DND-41 (cell line): ENCODE measurements at regions not wholly inside any gene's neighbourhood (a gene's known extent, or its start where the extent isn't known, plus 50 kb on each side); places are given as distances from the start of the nearest gene placed in this dataset.

Source experiments
- ATAC-seq: fragments of 200-7000 bp; cut with Tn5 transposase; 3 replicates; pipeline ENCODE4 v1.9.1; 2021; ENCODE audit warnings: low read depth; ENCODE audit not compliant: insufficient read depth
- DNase-seq: peaks from one replicate; pipeline ENCODE4 v3.0.0-alpha.2; 2020
- H2AFZ ChIP-seq: 2 replicates; pipeline ENCODE4 v1.6.0; 2012; ENCODE audit warnings: low read depth, low read length
- H3K27ac ChIP-seq: 2 replicates; pipeline ENCODE4 v1.5.1; 2012; ENCODE audit warnings: low read length, inconsistent platforms
- H3K27me3 ChIP-seq: fragments of 200-600 bp; sonication (generic); 2 replicates; pipeline ENCODE4 v1.6.0; 2012; ENCODE audit warnings: low read length, mild to moderate bottlenecking, inconsistent platforms; ENCODE audit not compliant: insufficient read depth, poor library complexity
- H3K36me3 ChIP-seq: 2 replicates; pipeline ENCODE4 v1.5.1; 2012; ENCODE audit warnings: low read length, inconsistent platforms; ENCODE audit not compliant: insufficient read depth
- H3K4me1 ChIP-seq: 2 replicates; pipeline ENCODE4 v1.5.1; 2012; ENCODE audit warnings: mild to moderate bottlenecking, low read length; ENCODE audit not compliant: insufficient read depth
- H3K4me2 ChIP-seq: 2 replicates; pipeline ENCODE4 v1.6.0; 2012; ENCODE audit warnings: mild to moderate bottlenecking, moderate library complexity, low read length, inconsistent platforms; ENCODE audit not compliant: insufficient read depth
- H3K4me3 ChIP-seq, 2 experiments: fragments of 200-600 bp in 1 of 2; shearing (Covaris generic) in 1 of 2; 2 replicates each; pipeline ENCODE4 v1.5.1; 2012 to 2016; ENCODE audit warnings: inconsistent platforms in 2 of 2, low read length in 2 of 2, mild to moderate bottlenecking in 2 of 2, low read depth in 1 of 2, moderate library complexity in 1 of 2
- H3K79me2 ChIP-seq: 2 replicates; pipeline ENCODE4 v1.6.0; 2012; ENCODE audit warnings: low read length, inconsistent platforms; ENCODE audit not compliant: insufficient read depth
- H3K9ac ChIP-seq: 2 replicates; pipeline ENCODE4 v1.6.0; 2012; ENCODE audit warnings: low read depth, mild to moderate bottlenecking, inconsistent platforms, low read length, moderate library complexity
- H3K9me3 ChIP-seq: 2 replicates; pipeline ENCODE4 v1.5.1; 2012; ENCODE audit warnings: low read length, moderate library complexity, mild to moderate bottlenecking, inconsistent platforms; ENCODE audit not compliant: insufficient read depth, severe bottlenecking
- H4K20me1 ChIP-seq: 2 replicates; pipeline ENCODE4 v1.6.0; 2012; ENCODE audit warnings: low read length; ENCODE audit not compliant: insufficient read depth
- CTCF ChIP-seq: IDR thresholded peaks from 2 replicates; pipeline ENCODE4 v1.5.1; 2012; ENCODE audit warnings: borderline replicate concordance, low read length, moderate library complexity, mild to moderate bottlenecking; ENCODE audit not compliant: poor library complexity, severe bottlenecking; ENCODE audit errors: extremely low read depth
- EZH2 ChIP-seq: IDR thresholded peaks from 3 replicates; pipeline ENCODE4 v1.6.1; 2012; ENCODE audit warnings: borderline replicate concordance, low read depth, mild to moderate bottlenecking, moderate library complexity, low read length, inconsistent platforms; ENCODE audit not compliant: severe bottlenecking

- DNase-seq (no peak), ATAC-seq (no peak)
- Histone ChIP-seq H3K4me1 (no peaks in the 10 kb centered on the region), H3K79me2 (no peaks in the 10 kb centered on the region), H4K20me1 (no peaks in the 10 kb centered on the region), H3K36me3 (no peaks in the 10 kb centered on the region), H3K9ac (no peak overlapping the region), H2AFZ (no peak overlapping the region), H3K27me3 (no peaks in the 10 kb centered on the region), H3K9me3 (no peaks in the 10 kb centered on the region), H3K4me3 (no peak overlapping the region), H3K4me2 (no peak overlapping the region), H3K27ac (no peak overlapping the region)
- TF ChIP-seq CTCF = no peak
- no peak for TF ChIP-seq EZH2
These were observed 305.9 kb upstream of the DAB2 start for GRCh38 chr5:39730699-39731098.

DNA sequence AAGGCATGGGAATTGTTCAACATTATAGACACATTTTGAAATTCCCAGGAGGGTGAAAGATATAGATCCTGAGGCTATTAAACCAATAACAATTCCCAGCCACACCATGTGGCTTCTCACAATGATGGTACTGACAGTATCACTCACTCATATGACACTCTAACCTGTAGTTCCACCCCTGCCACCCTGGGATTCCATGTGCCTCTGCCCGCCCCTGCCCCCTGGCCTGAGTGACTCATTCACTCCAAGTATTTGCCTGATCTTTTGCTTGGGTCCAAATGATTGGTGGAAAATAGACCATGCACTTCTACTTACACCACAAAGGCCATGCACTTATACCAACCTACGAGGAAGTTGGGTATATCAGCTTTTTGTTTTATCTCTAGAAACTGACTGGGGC, 305.2 kb upstream of the DAB2 start:
- Histone ChIP-seq H3K4me3 (no peak overlapping the region), H3K9me3 (no peaks in the 10 kb centered on the region), H3K4me1 (no peaks in the 10 kb centered on the region), H3K9ac (no peak overlapping the region), H3K27me3 (no peaks in the 10 kb centered on the region), H4K20me1 (no peaks in the 10 kb centered on the region), H3K4me2 (no peak overlapping the region), H3K27ac (no peak overlapping the region), H2AFZ (no peak overlapping the region), H3K36me3 (no peaks in the 10 kb centered on the region), H3K79me2 (no peaks in the 10 kb centered on the region)
- DNase-seq (no peak), ATAC-seq (no peak)
- no peak for TF ChIP-seq CTCF
- TF ChIP-seq EZH2 = no peak

GRCh38 chr5:39726467-39726866, 301.7 kb upstream of the DAB2 start:
- Histone ChIP-seq H2AFZ (no peak overlapping the region), H3K4me2 (no peak overlapping the region), H3K4me3 (no peak overlapping the region), H4K20me1 (no peaks in the 10 kb centered on the region), H3K4me1 (no peaks in the 10 kb centered on the region), H3K79me2 (no peaks in the 10 kb centered on the region), H3K9ac (no peak overlapping the region), H3K9me3 (no peaks in the 10 kb centered on the region), H3K27ac (no peak overlapping the region), H3K27me3 (no peaks in the 10 kb centered on the region), H3K36me3 (no peaks in the 10 kb centered on the region)
- TF ChIP-seq CTCF = no peak
- no peak for TF ChIP-seq EZH2
- ATAC-seq (no peak), DNase-seq (no peak)

- TF ChIP-seq EZH2 (no peak), CTCF (no peak)
- H3K9ac ChIP-seq = no peak overlapping the region
- DNase-seq (no peak), ATAC-seq (no peak)
- no peaks in the 10 kb centered on the region for H3K9me3 ChIP-seq
- H3K4me2 ChIP-seq = no peak overlapping the region
- no peak overlapping the region for H3K4me3 ChIP-seq
- H4K20me1 ChIP-seq = no peaks in the 10 kb centered on the region
- no peak overlapping the region for H2AFZ ChIP-seq
- H3K79me2 ChIP-seq = no peaks in the 10 kb centered on the region
- no peaks in the 10 kb centered on the region for H3K27me3 ChIP-seq
- peaks cover 5% of the 10 kb centered on the region; the same call in 1 of the 2 replicates for H3K4me1 ChIP-seq
- no peak overlapping the region for H3K27ac ChIP-seq
- no peaks in the 10 kb centered on the region for H3K36me3 ChIP-seq
These were observed 296.6 kb upstream of the DAB2 start for GRCh38 chr5:39721394-39721793.
